IMR-90 (cell line): ENCODE measurements at regions not wholly inside any gene's neighbourhood (a gene's known extent, or its start where the extent isn't known, plus 50 kb on each side); places are given as distances from the start of the nearest gene placed in this dataset.

ENCODE experiments used
- ATAC-seq: fragments of 200-7000 bp; cut with Tn5 transposase; 2 replicates; pipeline ENCODE4 v1.9.1; 2020; ENCODE audit warnings: low read depth, mild to moderate bottlenecking, moderate library complexity
- BruUV-seq: library from RNA; stranded (reverse); fragments of 400-500 nt; replicated peaks from 2 replicates; lab custom pipeline; 2021; lab: Mats Ljungman, UMichigan
- CTCF ChIA-PET: fragments of 300-600 bp; formaldehyde crosslinking; extraction: SDS; loops from one replicate; lab custom pipeline; 2021; ENCODE audit warnings: antibody characterized with exemption; lab: Yijun Ruan, JAX
- POLR2A ChIA-PET: fragments of 300-600 bp; sonication (Branson Sonifier 250); formaldehyde crosslinking; loops from one replicate; lab custom pipeline; 2022; ENCODE audit warnings: antibody characterized with exemption; ENCODE audit not compliant: unreplicated experiment; lab: Charles Lee
- DNase-seq: peaks from one replicate; pipeline ENCODE4 v3.0.0; 2013
- H2AFZ ChIP-seq: replicated peaks from 2 replicates; pipeline ENCODE3; 2013; ENCODE audit warnings: low read length, mild to moderate bottlenecking; ENCODE audit not compliant: poor library complexity
- H2AK5ac ChIP-seq: 2 replicates; pipeline ENCODE4 v1.6.1; 2013; ENCODE audit warnings: low read depth, low read length, inconsistent platforms
- H2AK9ac ChIP-seq: replicated peaks from 2 replicates; pipeline ENCODE3; 2013; ENCODE audit warnings: mild to moderate bottlenecking, low read depth, low read length, moderate library complexity; ENCODE audit not compliant: poor library complexity
- H2BK120ac ChIP-seq: 2 replicates; pipeline ENCODE4 v1.6.1; 2013; ENCODE audit warnings: low read depth, low read length, inconsistent platforms
- H2BK15ac ChIP-seq: 3 replicates; pipeline ENCODE4 v1.6.1; 2013; ENCODE audit warnings: low read depth, low read length, inconsistent platforms
- H2BK20ac ChIP-seq: 2 replicates; pipeline ENCODE4 v1.6.1; 2013; ENCODE audit warnings: low read depth, mild to moderate bottlenecking, inconsistent platforms, low read length, moderate library complexity
- H2BK5ac ChIP-seq: 2 replicates; pipeline ENCODE4 v1.6.1; 2013; ENCODE audit warnings: mild to moderate bottlenecking, low read depth, low read length, inconsistent platforms; ENCODE audit not compliant: poor library complexity, severe bottlenecking
- H3K14ac ChIP-seq: replicated peaks from 2 replicates; pipeline ENCODE4 v1.6.1; 2013; ENCODE audit warnings: low read depth, low read length, inconsistent platforms
- H3K18ac ChIP-seq: 2 replicates; pipeline ENCODE4 v1.6.1; 2013; ENCODE audit warnings: low read depth, low read length, control low read depth
- H3K23ac ChIP-seq: 2 replicates; pipeline ENCODE4 v1.6.1; 2013; ENCODE audit warnings: low read depth, low read length, inconsistent platforms
- H3K27ac ChIP-seq: 2 replicates; pipeline ENCODE4 v1.5.1; 2013; ENCODE audit warnings: mild to moderate bottlenecking, control low read depth, low read length; ENCODE audit not compliant: insufficient read depth
- H3K27me3 ChIP-seq: 2 replicates; pipeline ENCODE4 v1.6.1; 2013; ENCODE audit warnings: low read length; ENCODE audit not compliant: control insufficient read depth, insufficient read depth
- H3K36me3 ChIP-seq: 2 replicates; pipeline ENCODE4 v1.6.1; 2013; ENCODE audit warnings: low read length, mixed read lengths; ENCODE audit not compliant: control insufficient read depth, insufficient read depth
- H3K4ac ChIP-seq: 2 replicates; pipeline ENCODE4 v1.6.1; 2013; ENCODE audit warnings: low read depth, low read length, inconsistent platforms
- H3K4me1 ChIP-seq: 2 replicates; pipeline ENCODE4 v1.6.1; 2013; ENCODE audit warnings: low read length, mixed read lengths; ENCODE audit not compliant: control insufficient read depth, insufficient read depth
- H3K4me2 ChIP-seq: 2 replicates; pipeline ENCODE4 v1.6.1; 2013; ENCODE audit warnings: low read depth, mild to moderate bottlenecking, control low read depth, low read length, moderate library complexity
- H3K4me3 ChIP-seq: 2 replicates; pipeline ENCODE4 v1.5.1; 2013; ENCODE audit warnings: low read depth, mild to moderate bottlenecking, control low read depth, low read length, moderate library complexity; ENCODE audit not compliant: insufficient read depth
- H3K56ac ChIP-seq: 2 replicates; pipeline ENCODE4 v1.6.1; 2013; ENCODE audit warnings: low read length, inconsistent platforms; ENCODE audit not compliant: insufficient read depth; ENCODE audit errors: extremely low read depth
- H3K79me1 ChIP-seq, 2 experiments: 2 replicates each; pipeline ENCODE4 v1.6.1; 2013; ENCODE audit warnings: low read length in 2 of 2, inconsistent platforms in 1 of 2, low read depth in 1 of 2
- H3K9ac ChIP-seq: 2 replicates; pipeline ENCODE4 v1.6.1; 2013; ENCODE audit warnings: low read depth, low read length, control low read depth
- H3K9me1 ChIP-seq: 2 replicates; pipeline ENCODE4 v1.6.1; 2013; ENCODE audit warnings: low read length, inconsistent platforms; ENCODE audit not compliant: insufficient read depth
- H3K9me3 ChIP-seq: 2 replicates; pipeline ENCODE4 v1.6.1; 2013; ENCODE audit warnings: low read length; ENCODE audit not compliant: control insufficient read depth, insufficient read depth
- H4K20me1 ChIP-seq: 2 replicates; pipeline ENCODE4 v1.6.1; 2013; ENCODE audit warnings: low read length, inconsistent platforms; ENCODE audit not compliant: insufficient read depth
- H4K5ac ChIP-seq: 2 replicates; pipeline ENCODE4 v1.6.1; 2013; ENCODE audit warnings: mild to moderate bottlenecking, low read depth, low read length, control low read depth
- H4K8ac ChIP-seq, 2 experiments: 2 replicates each; pipeline ENCODE4 v1.6.1; 2013; ENCODE audit warnings: low read depth in 2 of 2, low read length in 2 of 2, control low read depth in 1 of 2, inconsistent platforms in 1 of 2
- H4K91ac ChIP-seq: 2 replicates; pipeline ENCODE4 v1.6.1; 2013; ENCODE audit warnings: low read depth, low read length, inconsistent platforms; ENCODE audit not compliant: insufficient read depth
- MAFK ChIP-seq: IDR thresholded peaks from 2 replicates; pipeline ENCODE4 v1.6.1; 2012; ENCODE audit warnings: low read depth, low read length, improper control_type of control experiment
- MXI1 ChIP-seq: IDR thresholded peaks from 2 replicates; pipeline ENCODE4 v1.6.1; 2012; ENCODE audit warnings: low read depth, mild to moderate bottlenecking, low read length, moderate library complexity, borderline replicate concordance
- POLR2A ChIP-seq: IDR thresholded peaks from 2 replicates; pipeline ENCODE4 v1.6.1; 2012; ENCODE audit warnings: mild to moderate bottlenecking, low read depth, low read length
- WGBS, 2 experiments: methylation state at CpG; one replicate each; pipeline versions ENCODE4 v1.1.5 to v1.1.7; 2013; ENCODE audit warnings: missing lambda C conversion rate in 2 of 2; ENCODE audit not compliant: insufficient read length in 1 of 2; ENCODE audit errors: extremely low coverage in 2 of 2; 5-methylcytosine and 5-hydroxymethylcytosine counted together
- dilution Hi-C: fragments of 300-500 bp; cut with HindIII; formaldehyde crosslinking; loops from one replicate; pipeline ENCODE4 v1.14.3; 2018; ENCODE audit warnings: low sequenced_read_pairs; ENCODE audit not compliant: unreplicated experiment
- in situ Hi-C: fragments of 300-500 bp; cut with MboI; formaldehyde crosslinking; loops from 3 replicates; pipeline ENCODE4 v1.14.3; 2019; ENCODE audit warnings: low sequenced_read_pairs, inconsistent platforms, mixed read lengths
- intact Hi-C: fragments of 100-400 bp; cut with micrococcal nuclease; formaldehyde crosslinking; loops from 2 replicates; pipeline ENCODE4 v1.10.0; 2022
- TF ChIP-seq, protein P1 (sequence below): fragments of 150-350 bp; IDR thresholded peaks from 2 replicates; pipeline ENCODE4 v1.6.1; 2017; ENCODE audit warnings: mild to moderate bottlenecking, antibody characterized with exemption, low read length, low read depth

DNA sequence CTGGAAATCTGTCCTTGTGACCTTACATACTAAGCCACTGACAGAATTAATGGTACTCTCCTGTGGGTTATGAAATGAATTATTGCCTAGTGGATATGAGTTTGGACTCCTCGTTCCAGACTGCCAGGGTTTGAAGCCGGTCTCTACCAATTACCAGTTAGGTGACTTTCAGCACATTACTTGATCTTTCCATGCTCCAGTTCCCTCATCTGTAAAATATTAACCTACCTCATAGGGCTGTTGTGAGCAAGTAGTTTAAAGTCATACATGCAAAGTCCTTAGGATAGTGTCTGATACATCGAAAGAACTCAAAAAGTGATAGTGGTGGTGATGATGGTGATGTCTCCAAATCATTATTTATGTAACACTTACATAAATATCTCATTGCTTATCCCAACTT, 373.5 kb upstream of the ARX start:
- Histone ChIP-seq H2AK9ac (no peak overlapping the region), H3K9ac (no peak overlapping the region), H2BK20ac (no peak overlapping the region), H3K27me3 (no peaks in the 10 kb centered on the region), H4K8ac (no peak overlapping the region), H2BK15ac (no peak overlapping the region), H3K9me1 (no peaks in the 10 kb centered on the region), H3K4me1 (no peaks in the 10 kb centered on the region), H3K27ac (no peak overlapping the region), H3K9me3 (peaks cover 4% of the 10 kb centered on the region; the same call in 1 of the 2 replicates), H2AFZ (no peak overlapping the region), H4K5ac (no peak overlapping the region), H3K4me2 (no peak overlapping the region), H3K79me1 (no peaks in the 10 kb centered on the region), H3K4ac (no peak overlapping the region), H2BK5ac (no peak overlapping the region), H4K20me1 (no peaks in the 10 kb centered on the region), H3K4me3 (no peak overlapping the region), H4K91ac (no peak overlapping the region), H3K14ac (no peak overlapping the region), H3K18ac (no peak overlapping the region), H2BK120ac (no peak overlapping the region), H3K23ac (no peak overlapping the region), H3K56ac (no peak overlapping the region), H2AK5ac (no peak overlapping the region), H3K36me3 (no peaks in the 10 kb centered on the region)
- ATAC-seq (no peak), DNase-seq (no peak)
- intact Hi-C loops, result no loop called here
- in situ Hi-C loops, result no loop called here
- TF ChIP-seq, protein P1, sequence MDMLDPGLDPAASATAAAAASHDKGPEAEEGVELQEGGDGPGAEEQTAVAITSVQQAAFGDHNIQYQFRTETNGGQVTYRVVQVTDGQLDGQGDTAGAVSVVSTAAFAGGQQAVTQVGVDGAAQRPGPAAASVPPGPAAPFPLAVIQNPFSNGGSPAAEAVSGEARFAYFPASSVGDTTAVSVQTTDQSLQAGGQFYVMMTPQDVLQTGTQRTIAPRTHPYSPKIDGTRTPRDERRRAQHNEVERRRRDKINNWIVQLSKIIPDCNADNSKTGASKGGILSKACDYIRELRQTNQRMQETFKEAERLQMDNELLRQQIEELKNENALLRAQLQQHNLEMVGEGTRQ, result no peak
- no peak for TF ChIP-seq MXI1
- no peak for TF ChIP-seq MAFK
- no peak for TF ChIP-seq POLR2A
- BruUV-seq, result no TSS peak
- POLR2A ChIA-PET, result no interaction called here
- dilution Hi-C loops, result no loop called here
- CTCF ChIA-PET, result no interaction called here
- WGBS, 2 experiments, result no CpG with 5 or more reads among the region's 3 CpGs
